Liver (tissue), 3 donors: ENCODE measurements at regions not wholly inside any gene's neighbourhood (a gene's known extent, or its start where the extent isn't known, plus 50 kb on each side); places are given as distances from the start of the nearest gene placed in this dataset.

Experiments
- CTCF ChIP-seq: fragments of 150-350 bp; IDR thresholded peaks from 2 replicates; pipeline ENCODE4 v1.5.1; 2017; ENCODE audit warnings: improper control_type of control experiment, low read depth, low read length; ENCODE audit not compliant: missing input control
- EGR1 ChIP-seq, 2 donors: IDR thresholded peaks; 2 replicates each; pipeline ENCODE4 v1.6.1; 2016 to 2018; ENCODE audit warnings: antibody characterized with exemption in 2 of 2, low read depth in 2 of 2
- GABPA ChIP-seq, 2 donors: IDR thresholded peaks in 1 of 2; conservative IDR thresholded peaks in 1 of 2; 2 replicates each; pipeline ENCODE4 v1.6.1; 2016; ENCODE audit warnings: antibody characterized with exemption in 2 of 2, mild to moderate bottlenecking in 1 of 2, moderate library complexity in 1 of 2
- HNF4G ChIP-seq: IDR thresholded peaks from 2 replicates; pipeline ENCODE4 v1.6.1; 2016; ENCODE audit warnings: antibody characterized with exemption
- JUND ChIP-seq, 2 donors: IDR thresholded peaks; 2 replicates each; pipeline ENCODE4 v1.6.1; 2016; ENCODE audit warnings: antibody characterized with exemption in 2 of 2
- NR2F2 ChIP-seq: IDR thresholded peaks from 2 replicates; pipeline ENCODE4 v1.6.1; 2016; ENCODE audit warnings: antibody characterized with exemption
- RAD21 ChIP-seq, 2 donors: IDR thresholded peaks; 2 replicates each; pipeline ENCODE4 v1.6.1; 2016; ENCODE audit warnings: antibody characterized with exemption in 2 of 2, mild to moderate bottlenecking in 2 of 2
- REST ChIP-seq: IDR thresholded peaks from 2 replicates; pipeline ENCODE4 v1.6.1; 2016; ENCODE audit warnings: antibody characterized with exemption, mild to moderate bottlenecking
- SP1 ChIP-seq: IDR thresholded peaks from 2 replicates; pipeline ENCODE4 v1.6.1; 2018; ENCODE audit warnings: antibody characterized with exemption, mild to moderate bottlenecking
- TF ChIP-seq, protein P1 (sequence below): IDR thresholded peaks from 2 replicates; pipeline ENCODE4 v1.6.1; 2016; ENCODE audit warnings: antibody characterized with exemption
- donor health status: healthy.
- donor health status: healthy.

DNA sequence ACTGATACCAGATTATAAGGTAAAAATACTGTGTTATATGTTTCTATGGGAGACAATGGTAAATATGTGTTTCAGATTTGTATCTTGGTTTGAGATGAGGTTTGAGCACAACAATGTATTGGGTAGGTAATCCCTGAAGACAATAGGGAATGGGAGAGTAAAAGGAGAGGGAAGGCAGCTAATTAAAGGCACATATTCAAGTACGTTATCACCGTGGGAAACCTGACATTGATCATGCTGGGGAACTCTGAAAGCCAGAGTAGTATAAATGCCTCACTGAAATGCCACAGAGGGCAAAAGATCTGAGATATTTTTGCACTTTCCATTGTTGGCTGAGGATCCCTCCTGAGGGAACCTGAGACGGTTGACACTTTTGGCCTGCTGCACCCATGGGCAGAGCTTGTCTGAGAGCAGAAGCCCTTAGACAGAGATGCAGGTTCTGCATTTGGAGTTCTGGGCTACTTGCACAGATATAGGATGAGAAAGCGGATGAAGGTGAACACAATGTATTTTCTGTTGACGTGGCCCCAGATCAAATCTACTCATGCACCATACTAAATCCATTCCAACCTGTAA, 506.7 kb downstream of the PCDH18 start:
- no peak for TF ChIP-seq HNF4G
- no peak for TF ChIP-seq SP1
- no peak for TF ChIP-seq CTCF
- TF ChIP-seq, protein P1, sequence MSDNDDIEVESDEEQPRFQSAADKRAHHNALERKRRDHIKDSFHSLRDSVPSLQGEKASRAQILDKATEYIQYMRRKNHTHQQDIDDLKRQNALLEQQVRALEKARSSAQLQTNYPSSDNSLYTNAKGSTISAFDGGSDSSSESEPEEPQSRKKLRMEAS = no peak
- TF ChIP-seq EGR1 (IDR thresholded peaks at IDR 0.05; ENCODE audit: low read depth in 2 of 2) = no peak
- TF ChIP-seq RAD21 (IDR thresholded peaks at IDR 0.05) = no peak
- no peak for TF ChIP-seq GABPA (IDR thresholded peaks at IDR 0.05 in 1 of 2, conservative IDR thresholded peaks at IDR 0.05 in 1 of 2)
- TF ChIP-seq REST = no peak
- TF ChIP-seq NR2F2 = no peak
- TF ChIP-seq JUND (IDR thresholded peaks at IDR 0.05) = no peak
